Islet of Langerhans (tissue), 1 donor: ENCODE measurements at regions not wholly inside any gene's neighbourhood (a gene's known extent, or its start where the extent isn't known, plus 50 kb on each side); places are given as distances from the start of the nearest gene placed in this dataset.
A peak's percentile ranks its signal among the peaks of the same experiment; 100 is the strongest.

Experiments used
- FAIRE-seq: peaks from one replicate; lab custom pipeline; 2011; peaks lifted over from hg19 to GRCh38; lab: Jason Lieb, UNC

GRCh38 chr4:125826801-125827695, 512.3 kb downstream of the FAT4 start:
- FAIRE-seq: no peak

DNA sequence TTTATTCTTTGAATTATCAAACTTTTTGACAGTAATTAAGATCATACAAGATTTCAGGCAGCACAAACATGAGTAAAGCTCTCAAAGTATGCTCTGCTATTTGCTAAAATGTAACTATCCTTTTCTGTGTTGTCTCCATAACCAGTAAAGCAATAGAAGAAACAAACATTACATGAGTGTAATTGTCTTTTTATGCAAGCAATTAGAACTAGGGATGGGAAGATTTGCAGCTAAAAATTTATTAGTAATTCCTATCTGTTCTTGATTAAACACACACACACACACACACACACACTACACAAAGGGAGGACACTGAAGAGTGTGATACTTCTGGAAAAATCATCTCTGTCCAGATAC, 512.9 kb downstream of the FAT4 start:
- FAIRE-seq: no peak

DNA sequence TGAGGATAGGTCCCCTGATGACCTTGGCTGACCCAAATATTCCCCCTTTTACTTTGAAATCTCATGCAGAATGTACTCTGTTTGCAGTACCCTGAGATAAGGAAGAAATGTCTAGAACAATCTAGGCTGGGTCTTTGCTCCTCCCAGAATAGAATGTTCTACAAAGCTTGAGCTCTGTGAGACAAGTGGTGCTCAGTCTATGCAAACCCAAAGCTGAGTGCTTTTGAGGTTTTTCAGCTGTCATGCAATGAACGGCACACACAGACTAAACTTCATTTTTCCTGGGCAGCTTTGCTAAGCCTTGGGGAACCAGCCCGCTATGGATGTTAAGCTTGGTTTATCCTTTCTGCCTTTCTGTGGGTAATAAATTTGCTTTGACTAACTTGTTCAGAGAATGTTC, 513.6 kb downstream of the FAT4 start:
- FAIRE-seq: no peak

- no peak for FAIRE-seq
Observed at GRCh38 chr4:125832161-125832560, 517.4 kb downstream of the FAT4 start.

GRCh38 chr4:125836597-125837195, 521.9 kb downstream of the FAT4 start:
- no peak for FAIRE-seq

DNA sequence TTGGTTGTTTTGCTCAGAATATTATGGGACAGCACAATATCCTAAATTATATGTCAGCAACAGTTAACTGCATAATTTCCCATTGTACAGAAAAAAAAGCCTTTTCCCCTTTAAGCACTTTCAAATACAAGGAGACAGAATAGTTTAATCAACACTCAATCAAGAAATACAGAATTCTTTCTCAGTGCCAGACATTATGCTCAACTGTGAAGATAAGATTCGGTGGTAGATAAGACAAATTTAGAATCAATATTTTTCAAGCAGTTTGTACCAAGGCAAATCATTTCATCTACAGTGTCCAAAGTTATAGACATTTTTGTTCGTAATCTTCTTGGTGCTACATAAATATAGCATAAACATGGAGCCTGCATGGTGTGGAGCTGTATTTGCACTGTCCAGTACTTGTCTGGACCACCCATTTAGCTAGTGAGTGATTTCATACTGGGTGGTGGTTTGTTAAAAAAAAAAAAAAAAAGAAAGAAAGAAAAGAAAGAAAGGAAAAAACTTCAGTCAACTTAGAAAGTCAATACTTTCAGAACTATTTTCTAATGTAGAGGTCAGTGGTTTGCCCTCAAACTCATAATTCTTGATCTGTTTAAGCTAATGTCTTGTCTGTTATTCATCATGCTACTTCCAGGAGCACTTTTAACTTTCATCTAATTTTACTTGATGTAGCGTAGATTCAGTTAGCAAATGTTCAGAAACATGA, 522.9 kb downstream of the FAT4 start:
- FAIRE-seq: no peak

- no peak for FAIRE-seq
Observed at GRCh38 chr4:125838202-125838601, 523.4 kb downstream of the FAT4 start.

- FAIRE-seq: no peak
Observed at GRCh38 chr4:125838924-125839323, 524.2 kb downstream of the FAT4 start.

- FAIRE-seq: no peak
Observed at GRCh38 chr4:125843947-125844346, 529.2 kb downstream of the FAT4 start.

DNA sequence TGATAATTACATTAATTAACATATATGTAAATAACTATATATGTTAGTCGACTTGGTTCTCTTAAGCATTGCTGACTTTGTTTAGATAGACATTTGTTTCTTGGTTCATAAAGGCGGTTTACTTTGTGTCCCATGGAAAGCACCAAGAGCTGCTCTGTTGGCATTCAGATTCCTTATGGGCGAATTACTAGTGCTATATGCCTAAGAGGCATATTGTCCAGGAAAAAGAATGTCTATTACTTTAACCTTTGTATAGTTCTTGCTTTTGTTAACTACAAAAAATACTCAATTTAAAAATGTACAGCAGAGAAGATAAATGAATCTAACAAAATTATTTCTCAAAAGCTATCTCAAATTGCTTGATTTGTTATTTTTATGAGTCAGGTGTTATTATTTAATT, 532.8 kb downstream of the FAT4 start:
- peak; percentile 27 for FAIRE-seq

GRCh38 chr4:125849869-125850268, 535.1 kb downstream of the FAT4 start:
- no peak for FAIRE-seq

DNA sequence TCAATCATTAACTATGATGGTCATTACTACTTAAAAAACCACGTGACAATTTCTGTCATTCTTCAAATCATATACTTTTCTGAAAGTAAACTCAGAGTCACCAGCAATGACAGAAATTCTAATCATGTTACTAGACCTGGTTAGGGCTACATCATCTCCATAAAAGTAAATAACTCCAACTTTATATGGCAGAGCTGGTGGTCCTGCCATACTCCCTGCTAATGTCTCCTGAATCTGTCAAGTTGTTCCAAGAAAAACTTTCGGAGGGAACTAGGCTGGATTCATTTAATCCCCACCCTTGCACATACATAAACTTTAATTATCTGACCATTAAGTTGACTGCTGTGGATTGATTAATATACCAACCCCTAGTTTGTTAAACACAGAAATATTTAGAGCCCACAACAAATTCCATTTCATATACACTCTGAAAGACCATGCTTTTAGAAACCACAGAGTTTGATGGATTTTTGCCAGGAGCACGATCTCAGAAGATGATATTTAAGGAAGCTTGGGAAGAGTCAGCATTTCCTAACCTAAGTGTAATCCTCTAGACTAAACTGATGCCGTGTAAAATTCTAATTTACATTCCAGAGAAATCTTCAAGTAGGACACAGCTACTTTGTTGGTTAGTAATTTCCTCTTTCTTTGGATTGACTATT, 577.0 kb downstream of the FAT4 start:
- no peak for FAIRE-seq

DNA sequence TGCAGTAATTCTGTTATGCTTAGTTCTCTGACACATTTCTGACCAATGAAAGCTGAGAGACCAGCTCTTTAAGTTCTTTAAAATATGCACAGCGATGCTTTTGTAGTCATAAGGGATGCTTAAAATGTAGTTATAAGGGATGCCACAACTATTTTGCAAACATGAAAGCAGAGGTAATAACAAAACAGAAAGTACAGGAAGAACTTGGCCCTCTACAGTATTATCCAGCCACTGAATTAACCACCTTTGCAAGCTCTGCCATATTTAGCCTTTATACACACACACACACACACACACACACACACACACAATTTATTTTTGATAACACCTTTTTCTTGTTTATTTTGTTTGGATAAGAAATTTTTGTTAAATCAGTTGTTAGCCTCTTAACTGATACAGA, 590.0 kb downstream of the FAT4 start:
- no peak for FAIRE-seq

DNA sequence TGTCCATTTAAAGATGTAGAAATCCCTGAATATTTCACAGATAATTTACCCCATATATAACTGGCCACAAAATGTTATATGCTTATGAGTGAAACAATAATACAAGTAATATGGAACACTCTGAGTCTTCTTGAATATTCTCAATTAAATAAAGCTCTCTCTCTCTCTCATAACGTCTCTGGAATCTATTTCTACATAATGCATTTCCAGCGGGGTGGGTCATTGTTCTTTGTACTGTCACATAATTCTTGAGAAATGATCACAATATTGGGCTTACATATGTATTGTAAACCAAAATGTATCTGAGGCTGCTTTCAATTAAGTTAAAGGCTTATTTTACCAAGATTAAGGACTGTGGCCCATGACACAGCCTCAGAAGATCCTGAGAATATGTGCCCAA, 596.3 kb downstream of the FAT4 start:
- FAIRE-seq: no peak

DNA sequence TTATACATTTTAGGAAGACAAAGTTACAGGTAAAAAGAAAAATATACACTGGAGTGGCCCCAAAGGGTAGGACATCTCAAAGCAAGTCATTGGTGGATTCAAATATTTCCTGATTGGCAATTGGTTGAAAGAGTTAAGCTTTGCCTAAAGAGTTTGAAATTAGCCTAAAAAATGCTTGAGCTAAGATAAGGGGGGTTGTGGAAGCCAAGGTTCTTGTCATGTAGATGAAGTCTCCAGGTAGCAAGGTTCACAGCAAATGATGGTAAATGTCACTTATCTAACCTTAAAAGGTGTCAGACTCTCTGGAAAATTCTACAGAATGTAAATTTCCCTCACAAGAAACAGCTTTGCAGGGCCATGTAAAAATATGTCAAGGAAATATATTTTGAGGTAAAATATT, 596.7 kb downstream of the FAT4 start:
- FAIRE-seq: no peak

- FAIRE-seq: no peak
Observed at GRCh38 chr4:125917559-125917958, 602.8 kb downstream of the FAT4 start.

DNA sequence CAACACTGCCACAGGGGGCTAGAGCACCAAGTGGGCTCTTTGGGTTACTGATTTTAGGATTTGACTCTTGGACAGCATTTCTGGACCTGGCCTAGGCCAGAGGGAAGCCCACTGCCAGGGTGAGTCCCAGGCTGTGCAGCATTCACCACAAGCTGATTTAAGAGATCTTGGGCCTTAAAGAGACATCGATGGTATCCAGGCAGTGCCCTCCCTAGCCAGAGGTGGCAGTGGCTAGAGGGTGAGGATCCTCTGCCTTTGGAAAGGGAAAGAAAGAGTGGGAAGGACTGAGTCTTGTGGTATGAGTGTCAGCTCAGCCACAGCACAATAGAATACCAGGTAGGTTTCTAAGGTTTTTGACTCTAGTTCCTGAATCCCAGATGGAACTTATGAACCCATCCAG, 613.9 kb downstream of the FAT4 start:
- no peak for FAIRE-seq

GRCh38 chr4:125938541-125938940, 623.8 kb downstream of the FAT4 start:
- FAIRE-seq: no peak

- FAIRE-seq: no peak
Observed at GRCh38 chr4:125940426-125940825, 625.7 kb downstream of the FAT4 start.

DNA sequence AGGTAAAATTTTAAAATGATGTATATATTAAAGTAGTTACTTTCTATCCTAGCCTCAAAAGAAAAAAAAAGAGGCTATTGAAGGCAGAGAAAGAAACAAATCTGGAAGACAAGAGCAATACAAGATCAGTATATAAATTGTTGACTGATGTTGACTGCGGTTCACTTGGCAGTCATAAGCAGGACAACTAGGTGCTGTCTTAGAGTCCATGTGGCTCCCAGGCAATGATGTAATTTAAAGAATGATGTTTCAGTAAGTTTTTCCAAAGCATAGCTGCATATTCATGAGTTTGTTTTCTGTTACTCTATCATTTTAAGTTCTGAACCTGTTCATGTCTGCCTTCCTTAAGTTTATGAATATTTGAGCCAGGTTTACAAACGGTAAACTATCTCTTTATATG, 630.2 kb downstream of the FAT4 start:
- no peak for FAIRE-seq

DNA sequence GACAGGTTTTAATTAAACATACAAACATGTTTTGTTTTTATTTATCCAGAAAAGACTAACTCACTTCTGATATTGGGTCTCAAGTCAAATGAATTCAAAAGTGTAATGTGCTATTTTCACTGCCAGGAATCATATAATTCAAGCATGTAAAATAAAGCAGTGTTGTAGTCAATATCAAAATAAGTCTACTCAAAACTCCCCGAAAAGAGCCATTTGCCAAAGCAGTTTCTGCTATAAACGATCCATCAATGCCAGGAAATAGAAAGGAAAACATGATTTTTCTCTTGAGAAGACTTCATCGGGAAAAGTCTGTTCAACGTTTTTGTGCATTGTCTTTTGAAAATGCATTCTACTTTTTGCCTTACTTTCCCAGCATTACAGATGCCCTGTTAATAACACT, 633.3 kb downstream of the FAT4 start:
- no peak for FAIRE-seq

GRCh38 chr4:125951261-125951887, 636.6 kb downstream of the FAT4 start:
- FAIRE-seq: no peak
